ENCODE measurements at regions not wholly inside any gene's neighbourhood (a gene's known extent, or its start where the extent isn't known, plus 50 kb on each side); places are given as distances from the start of the nearest gene placed in this dataset.

DNA sequence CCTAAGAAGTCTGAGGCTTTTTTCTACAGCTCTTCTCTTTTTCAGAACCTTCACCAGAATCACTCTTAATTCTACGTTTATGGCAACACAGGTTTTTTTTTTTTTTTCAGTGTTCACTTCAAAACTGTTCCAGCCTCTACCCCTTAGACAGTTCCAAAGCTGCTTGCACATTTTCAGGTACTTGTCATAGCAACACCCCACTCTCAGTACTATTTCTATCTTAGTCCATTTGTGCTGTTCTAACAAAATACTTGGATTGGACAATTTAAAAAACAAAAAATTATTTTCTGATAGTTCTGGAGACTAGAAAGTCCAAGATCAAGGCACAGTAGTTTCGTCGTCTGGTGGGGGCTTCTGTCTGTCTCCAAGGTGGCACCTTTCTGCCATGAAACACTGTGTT, 340.9 kb upstream of the RPS23 start:
- DNase-seq (ENCODE audit: low read depth, low spot score) (no peak), ATAC-seq (no peak)
- POLR2A ChIA-PET, result no interaction called here
- H3K4me3 ChIP-seq (ENCODE audit: low read depth in 2 of 2, low read length in 2 of 2), result no peak overlapping the region
- H3K27me3 ChIP-seq (ENCODE audit: control insufficient read depth, insufficient read depth, low read length), result no peaks in the 10 kb centered on the region
- H3K9me3 ChIP-seq (ENCODE audit: control insufficient read depth, insufficient read depth, low read depth, low read length), result no peaks in the 10 kb centered on the region
- no peaks in the 10 kb centered on the region; the same call in 1 of the 2 replicates for H3K36me3 ChIP-seq (ENCODE audit: control insufficient read depth, insufficient read depth, low read length)
- in situ Hi-C loops (cut with HindIII; ENCODE audit: low pct_unique_long_range_greater_than_20kb, low sequenced_read_pairs) (no loop called here), intact Hi-C loops (cut with micrococcal nuclease; ENCODE audit: unreplicated experiment) (no loop called here)
- no peaks in the 10 kb centered on the region for H3K4me1 ChIP-seq (ENCODE audit: control insufficient read depth, insufficient read depth, low read length)
- H3K27ac ChIP-seq (ENCODE audit: low read length), result no peak overlapping the region
- no TSS peak for BruUV-seq (replicated peaks)
- CTCF ChIA-PET, result interaction anchor here (0.7 kb wide), 1 partner anchor 31 kb away, joined by 5 read pairs; no protein-coding TSS in a partner anchor
- TF ChIP-seq SIN3A (IDR thresholded peaks at IDR 0.05; ENCODE audit: borderline replicate concordance, insufficient read depth, low read depth, low read length) (no peak), POLR2AphosphoS5 (IDR thresholded peaks at IDR 0.05; ENCODE audit: low read depth, low read length) (no peak), TCF7L2 (IDR thresholded peaks at IDR 0.05; ENCODE audit: low read depth, low read length) (no peak), REST (IDR thresholded peaks at IDR 0.05; ENCODE audit: insufficient read depth in 1 of 2, low read depth in 2 of 2, low read length in 1 of 2) (no peak), CTCF (IDR thresholded peaks at IDR 0.05) (no peak)

DNA sequence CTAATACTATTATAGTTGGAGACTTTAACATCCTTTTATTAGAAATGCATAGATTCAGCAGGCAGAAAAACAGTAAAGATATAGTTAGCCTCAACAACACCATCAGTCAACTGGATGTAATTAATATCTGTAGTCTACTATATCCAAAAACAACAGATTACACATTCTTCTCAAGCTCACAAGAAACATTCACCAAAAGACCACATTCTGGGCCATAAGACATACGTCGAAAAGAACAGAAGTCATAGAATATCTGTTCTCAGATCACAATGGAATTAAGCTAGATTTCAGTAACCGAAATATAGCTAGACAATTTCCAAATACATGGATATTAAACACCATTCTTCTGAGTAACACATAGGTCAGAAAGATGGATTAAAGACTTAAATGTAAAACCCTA, 336.6 kb upstream of the RPS23 start:
- Histone ChIP-seq H3K27ac (ENCODE audit: low read length) (no peak overlapping the region), H3K36me3 (ENCODE audit: control insufficient read depth, insufficient read depth, low read length) (no peaks in the 10 kb centered on the region), H3K27me3 (ENCODE audit: control insufficient read depth, insufficient read depth, low read length) (no peaks in the 10 kb centered on the region), H3K4me3 (ENCODE audit: low read depth in 2 of 2, low read length in 2 of 2) (no peak overlapping the region), H3K9me3 (ENCODE audit: control insufficient read depth, insufficient read depth, low read depth, low read length) (no peaks in the 10 kb centered on the region), H3K4me1 (ENCODE audit: control insufficient read depth, insufficient read depth, low read length) (no peaks in the 10 kb centered on the region)
- BruUV-seq (replicated peaks), result no TSS peak
- TF ChIP-seq CTCF (IDR thresholded peaks at IDR 0.05) (no peak), POLR2AphosphoS5 (IDR thresholded peaks at IDR 0.05; ENCODE audit: low read depth, low read length) (no peak), REST (IDR thresholded peaks at IDR 0.05; ENCODE audit: insufficient read depth in 1 of 2, low read depth in 2 of 2, low read length in 1 of 2) (no peak), SIN3A (IDR thresholded peaks at IDR 0.05; ENCODE audit: borderline replicate concordance, insufficient read depth, low read depth, low read length) (no peak), TCF7L2 (IDR thresholded peaks at IDR 0.05; ENCODE audit: low read depth, low read length) (no peak)
- in situ Hi-C loops (cut with HindIII; ENCODE audit: low pct_unique_long_range_greater_than_20kb, low sequenced_read_pairs) (no loop called here), intact Hi-C loops (cut with micrococcal nuclease; ENCODE audit: unreplicated experiment) (no loop called here)
- ATAC-seq (no peak), DNase-seq (ENCODE audit: low read depth, low spot score) (no peak)
- ChIA-PET CTCF (no interaction called here), POLR2A (no interaction called here)
